Ovary (tissue), 3 donors: ENCODE measurements at regions not wholly inside any gene's neighbourhood (a gene's known extent, or its start where the extent isn't known, plus 50 kb on each side); places are given as distances from the start of the nearest gene placed in this dataset.

Source experiments
- EP300 ChIP-seq: sonication (generic); formaldehyde crosslinking; IDR thresholded peaks from one replicate; pipeline ENCODE4 v1.6.1; 2017; ENCODE audit warnings: antibody characterized with exemption
- POLR2A ChIP-seq: fragments of 450-650 bp; IDR thresholded peaks from one replicate; pipeline ENCODE4 v1.6.1; 2017; ENCODE audit warnings: antibody characterized with exemption, mild to moderate bottlenecking, moderate library complexity
- TF ChIP-seq, protein P1 (sequence below), 3 donors: fragments of 450-650 bp in 2 of 3; fragments of 200-600 bp in 1 of 3; IDR thresholded peaks; one replicate each; pipeline versions ENCODE4 v1.5.1 to v1.8.0; 2016 to 2022; ENCODE audit warnings: antibody characterized with exemption in 3 of 3, mild to moderate bottlenecking in 1 of 3
- donor health status: DM: no; HTN: no; CAD: no.

DNA sequence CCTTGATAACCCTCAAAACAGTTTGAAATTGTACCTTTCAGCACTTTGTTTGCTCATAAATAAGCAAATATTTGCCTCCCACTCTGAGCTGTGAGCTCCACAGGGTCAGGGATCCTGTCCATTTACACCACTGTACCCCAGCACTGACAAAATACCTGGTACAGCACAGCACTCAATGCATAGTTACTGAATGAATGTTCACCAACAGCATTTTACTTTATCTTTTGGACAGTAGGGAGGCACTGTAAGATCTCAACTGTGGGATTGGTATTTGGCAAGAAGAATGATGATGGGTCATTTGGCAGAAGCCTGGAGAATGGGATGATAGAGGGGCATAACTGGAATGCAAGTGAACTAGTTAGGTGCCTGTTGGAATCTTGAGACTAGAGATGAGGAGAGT is 127.2 kb upstream of the ARGLU1 start:
- TF ChIP-seq, protein P1, sequence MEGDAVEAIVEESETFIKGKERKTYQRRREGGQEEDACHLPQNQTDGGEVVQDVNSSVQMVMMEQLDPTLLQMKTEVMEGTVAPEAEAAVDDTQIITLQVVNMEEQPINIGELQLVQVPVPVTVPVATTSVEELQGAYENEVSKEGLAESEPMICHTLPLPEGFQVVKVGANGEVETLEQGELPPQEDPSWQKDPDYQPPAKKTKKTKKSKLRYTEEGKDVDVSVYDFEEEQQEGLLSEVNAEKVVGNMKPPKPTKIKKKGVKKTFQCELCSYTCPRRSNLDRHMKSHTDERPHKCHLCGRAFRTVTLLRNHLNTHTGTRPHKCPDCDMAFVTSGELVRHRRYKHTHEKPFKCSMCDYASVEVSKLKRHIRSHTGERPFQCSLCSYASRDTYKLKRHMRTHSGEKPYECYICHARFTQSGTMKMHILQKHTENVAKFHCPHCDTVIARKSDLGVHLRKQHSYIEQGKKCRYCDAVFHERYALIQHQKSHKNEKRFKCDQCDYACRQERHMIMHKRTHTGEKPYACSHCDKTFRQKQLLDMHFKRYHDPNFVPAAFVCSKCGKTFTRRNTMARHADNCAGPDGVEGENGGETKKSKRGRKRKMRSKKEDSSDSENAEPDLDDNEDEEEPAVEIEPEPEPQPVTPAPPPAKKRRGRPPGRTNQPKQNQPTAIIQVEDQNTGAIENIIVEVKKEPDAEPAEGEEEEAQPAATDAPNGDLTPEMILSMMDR (IDR thresholded peaks at IDR 0.05), result no peak
- TF ChIP-seq POLR2A, result no peak
- no peak for TF ChIP-seq EP300
